Endodermal cell (in vitro differentiated cells): ENCODE measurements at regions not wholly inside any gene's neighbourhood (a gene's known extent, or its start where the extent isn't known, plus 50 kb on each side); places are given as distances from the start of the nearest gene placed in this dataset.

ENCODE experiments used
- DNase-seq: peaks from one replicate; pipeline ENCODE4 v3.0.0-alpha.2; 2017
- H3K27ac ChIP-seq: 2 replicates; pipeline ENCODE4 v1.5.1; 2013; ENCODE audit warnings: mild to moderate bottlenecking, low read depth, low read length, moderate library complexity
- H3K27me3 ChIP-seq: 2 replicates; pipeline ENCODE4 v1.6.1; 2013; ENCODE audit warnings: mild to moderate bottlenecking, low read length, moderate library complexity; ENCODE audit not compliant: insufficient read depth, control insufficient read depth, poor library complexity, severe bottlenecking
- H3K36me3 ChIP-seq: 2 replicates; pipeline ENCODE4 v1.7.0; 2013; ENCODE audit warnings: mild to moderate bottlenecking, low read length, moderate library complexity; ENCODE audit not compliant: control insufficient read depth, insufficient read depth
- H3K4me1 ChIP-seq: one replicate; pipeline ENCODE4 v1.7.0; 2013; ENCODE audit warnings: low read length; ENCODE audit not compliant: control insufficient read depth, insufficient read depth
- H3K4me3 ChIP-seq: 2 replicates; pipeline ENCODE4 v1.5.1; 2013; ENCODE audit warnings: mild to moderate bottlenecking, low read length, moderate library complexity
- H3K9ac ChIP-seq: 2 replicates; pipeline ENCODE4 v1.6.1; 2013; ENCODE audit warnings: mild to moderate bottlenecking, low read length, moderate library complexity; ENCODE audit not compliant: poor library complexity, severe bottlenecking; ENCODE audit errors: extremely low read depth
- H3K9me3 ChIP-seq: 2 replicates; pipeline ENCODE4 v1.6.1; 2013; ENCODE audit warnings: mild to moderate bottlenecking, low read length, moderate library complexity; ENCODE audit not compliant: control insufficient read depth
- H3K27ac Mint-ChIP-seq: 2 replicates; pipeline ENCODE4 v1.8.0; 2020; ENCODE audit warnings: mixed read lengths
- H3K27me3 Mint-ChIP-seq: 2 replicates; pipeline ENCODE4 v1.8.0; 2021; ENCODE audit warnings: mild to moderate bottlenecking, mixed read lengths; ENCODE audit not compliant: insufficient read depth
- H3K36me3 Mint-ChIP-seq: 2 replicates; pipeline ENCODE4 v1.8.0; 2020; ENCODE audit warnings: low read depth, mixed read lengths
- H3K4me1 Mint-ChIP-seq: 2 replicates; pipeline ENCODE4 v1.8.0; 2020; ENCODE audit warnings: mixed read lengths
- H3K4me3 Mint-ChIP-seq: 2 replicates; pipeline ENCODE4 v1.8.0; 2020; ENCODE audit warnings: mild to moderate bottlenecking, moderate library complexity, mixed read lengths
- H3K9me3 Mint-ChIP-seq: 2 replicates; pipeline ENCODE4 v1.8.0; 2020; ENCODE audit warnings: mild to moderate bottlenecking, mixed read lengths
- WGBS, 2 experiments: methylation state at CpG; one replicate each; pipeline versions ENCODE4 v1.1.5 to v1.1.7; 2013; ENCODE audit warnings: missing lambda C conversion rate in 2 of 2, mixed read lengths in 1 of 2; ENCODE audit not compliant: insufficient coverage in 1 of 2, insufficient read length in 1 of 2; 5-methylcytosine and 5-hydroxymethylcytosine counted together
- TF ChIP-seq, protein P1 (sequence below): fragments of 200-600 bp; sonication (generic); conservative IDR thresholded peaks from 2 replicates; pipeline ENCODE4 v1.5.0; 2021; ENCODE audit warnings: antibody characterized with exemption, mild to moderate bottlenecking

DNA sequence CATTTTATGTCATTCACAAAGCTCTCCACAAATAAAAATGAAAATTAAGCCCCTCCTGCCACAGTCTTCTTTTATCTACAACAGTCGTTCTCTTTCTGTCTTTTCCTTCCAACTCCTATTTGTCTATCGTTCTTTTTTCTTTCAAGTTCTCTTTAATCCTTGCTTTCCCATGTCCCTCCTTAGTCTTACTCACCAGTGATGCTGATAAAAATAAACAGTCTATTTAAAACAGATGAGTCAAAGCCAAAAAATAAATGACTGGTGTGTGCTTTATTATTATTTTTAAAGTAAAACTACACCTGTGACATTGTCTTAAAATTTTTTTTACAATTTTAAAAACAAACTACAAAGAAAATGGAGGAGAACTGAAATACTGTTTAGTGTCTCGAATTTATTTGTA lies 137.1 kb upstream of the TMEM161B start:
- no peaks in the 10 kb centered on the region for H3K36me3 Mint-ChIP-seq
- no peaks in the 10 kb centered on the region for H3K4me1 ChIP-seq
- peaks cover 4% of the 10 kb centered on the region for H3K27me3 ChIP-seq
- no peak overlapping the region for H3K4me3 ChIP-seq
- H3K27ac Mint-ChIP-seq, result no peak overlapping the region
- no peaks in the 10 kb centered on the region for H3K36me3 ChIP-seq
- no peak overlapping the region for H3K4me3 Mint-ChIP-seq
- 83 to 89% methylated on average over 3 of the region's 3 CpGs for WGBS, 2 experiments
- H3K27ac ChIP-seq, result no peak overlapping the region
- DNase-seq, result no peak
- H3K9me3 Mint-ChIP-seq, result no peaks in the 10 kb centered on the region
- H3K27me3 Mint-ChIP-seq, result peaks cover 5% of the 10 kb centered on the region
- no peak overlapping the region for H3K9ac ChIP-seq
- TF ChIP-seq, protein P1, sequence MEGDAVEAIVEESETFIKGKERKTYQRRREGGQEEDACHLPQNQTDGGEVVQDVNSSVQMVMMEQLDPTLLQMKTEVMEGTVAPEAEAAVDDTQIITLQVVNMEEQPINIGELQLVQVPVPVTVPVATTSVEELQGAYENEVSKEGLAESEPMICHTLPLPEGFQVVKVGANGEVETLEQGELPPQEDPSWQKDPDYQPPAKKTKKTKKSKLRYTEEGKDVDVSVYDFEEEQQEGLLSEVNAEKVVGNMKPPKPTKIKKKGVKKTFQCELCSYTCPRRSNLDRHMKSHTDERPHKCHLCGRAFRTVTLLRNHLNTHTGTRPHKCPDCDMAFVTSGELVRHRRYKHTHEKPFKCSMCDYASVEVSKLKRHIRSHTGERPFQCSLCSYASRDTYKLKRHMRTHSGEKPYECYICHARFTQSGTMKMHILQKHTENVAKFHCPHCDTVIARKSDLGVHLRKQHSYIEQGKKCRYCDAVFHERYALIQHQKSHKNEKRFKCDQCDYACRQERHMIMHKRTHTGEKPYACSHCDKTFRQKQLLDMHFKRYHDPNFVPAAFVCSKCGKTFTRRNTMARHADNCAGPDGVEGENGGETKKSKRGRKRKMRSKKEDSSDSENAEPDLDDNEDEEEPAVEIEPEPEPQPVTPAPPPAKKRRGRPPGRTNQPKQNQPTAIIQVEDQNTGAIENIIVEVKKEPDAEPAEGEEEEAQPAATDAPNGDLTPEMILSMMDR, result no peak
- no peaks in the 10 kb centered on the region for H3K4me1 Mint-ChIP-seq
- no peaks in the 10 kb centered on the region for H3K9me3 ChIP-seq

GRCh38 chr5:88404405-88404804 lies 135.8 kb upstream of the TMEM161B start:
- H3K4me1 ChIP-seq, result no peaks in the 10 kb centered on the region

GRCh38 chr5:88401686-88402085 lies 133.0 kb upstream of the TMEM161B start:
- Histone ChIP-seq H3K27ac (no peak overlapping the region), H3K27me3 (peaks cover 41% of the 10 kb centered on the region), H3K9me3 (no peaks in the 10 kb centered on the region), H3K36me3 (no peaks in the 10 kb centered on the region), H3K4me1 (no peaks in the 10 kb centered on the region), H3K9ac (no peak overlapping the region), H3K4me3 (no peak overlapping the region)
- H3K36me3 Mint-ChIP-seq, result no peaks in the 10 kb centered on the region
- no peaks in the 10 kb centered on the region for H3K9me3 Mint-ChIP-seq
- no peak overlapping the region for H3K27ac Mint-ChIP-seq
- H3K4me1 Mint-ChIP-seq, result peaks cover 16% of the 10 kb centered on the region
- DNase-seq, result no peak
- TF ChIP-seq, protein P1, result no peak
- H3K27me3 Mint-ChIP-seq, result peaks cover 23% of the 10 kb centered on the region
- WGBS, 2 experiments, result 75 to 76% methylated on average over 1 to 4 of the region's 4 CpGs
- H3K4me3 Mint-ChIP-seq, result no peak overlapping the region

More at GRCh38 chr5:88404405-88404804, 135.8 kb upstream of the TMEM161B start:
- DNase-seq, result no peak
- TF ChIP-seq, protein P1, result no peak
- H3K36me3 Mint-ChIP-seq, result no peaks in the 10 kb centered on the region
- H3K27me3 Mint-ChIP-seq, result peaks cover 5% of the 10 kb centered on the region
- H3K9me3 Mint-ChIP-seq, result no peaks in the 10 kb centered on the region
- Histone ChIP-seq H3K9me3 (no peaks in the 10 kb centered on the region), H3K36me3 (no peaks in the 10 kb centered on the region), H3K27me3 (peaks cover 18% of the 10 kb centered on the region), H3K27ac (no peak overlapping the region), H3K4me3 (no peak overlapping the region), H3K9ac (no peak overlapping the region)
- 90% methylated on average over 2 of the region's 2 CpGs; no CpG with 5 or more reads in 1 of the 2 experiments for WGBS, 2 experiments
- no peaks in the 10 kb centered on the region for H3K4me1 Mint-ChIP-seq
- H3K27ac Mint-ChIP-seq, result no peak overlapping the region
- no peak overlapping the region for H3K4me3 Mint-ChIP-seq
